Sigmoid colon (tissue), 4 donors: ENCODE measurements at regions not wholly inside any gene's neighbourhood (a gene's known extent, or its start where the extent isn't known, plus 50 kb on each side); places are given as distances from the start of the nearest gene placed in this dataset.

Experiments
- EP300 ChIP-seq, 4 donors: sonication (generic); formaldehyde crosslinking; IDR thresholded peaks; one replicate each; pipeline ENCODE4 v1.6.1; 2017; ENCODE audit warnings: antibody characterized with exemption in 4 of 4
- POLR2A ChIP-seq, 2 donors: fragments of 450-650 bp; IDR thresholded peaks; one replicate each; pipeline ENCODE4 v1.6.1; 2016; ENCODE audit warnings: antibody characterized with exemption in 2 of 2, mild to moderate bottlenecking in 2 of 2, moderate library complexity in 2 of 2
- POLR2AphosphoS5 ChIP-seq, 4 donors: sonication (generic); formaldehyde crosslinking; IDR thresholded peaks; one replicate each; pipeline ENCODE4 v1.6.1; 2017; ENCODE audit warnings: antibody characterized with exemption in 4 of 4
- TF ChIP-seq, protein P1 (sequence below), 4 experiments: fragments of 450-650 bp in 3 of 4; fragments of 200-600 bp in 1 of 4; IDR thresholded peaks; one replicate each; pipeline ENCODE4 v1.5.1; 2016 to 2019; ENCODE audit warnings: antibody characterized with exemption in 4 of 4, mild to moderate bottlenecking in 3 of 4, moderate library complexity in 2 of 4

DNA sequence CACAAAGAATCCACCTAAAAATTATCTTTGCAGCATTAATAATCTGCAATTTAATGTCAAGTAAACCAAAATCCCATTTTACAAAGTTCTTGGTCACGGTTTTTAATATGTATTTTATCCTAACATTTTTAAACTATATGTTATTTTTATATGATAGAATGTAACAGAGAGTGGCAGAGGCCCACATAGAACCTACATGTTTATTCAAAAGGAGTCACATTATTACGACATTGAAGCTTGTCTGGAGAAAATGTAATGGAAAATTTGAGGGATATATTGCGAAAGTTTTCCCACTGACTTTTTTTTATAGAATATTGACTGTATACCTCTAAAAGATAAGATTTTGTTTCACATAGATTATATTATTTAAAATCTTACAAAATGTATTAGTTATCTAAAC, 89.7 kb upstream of the COL3A1 start:
- TF ChIP-seq, protein P1, sequence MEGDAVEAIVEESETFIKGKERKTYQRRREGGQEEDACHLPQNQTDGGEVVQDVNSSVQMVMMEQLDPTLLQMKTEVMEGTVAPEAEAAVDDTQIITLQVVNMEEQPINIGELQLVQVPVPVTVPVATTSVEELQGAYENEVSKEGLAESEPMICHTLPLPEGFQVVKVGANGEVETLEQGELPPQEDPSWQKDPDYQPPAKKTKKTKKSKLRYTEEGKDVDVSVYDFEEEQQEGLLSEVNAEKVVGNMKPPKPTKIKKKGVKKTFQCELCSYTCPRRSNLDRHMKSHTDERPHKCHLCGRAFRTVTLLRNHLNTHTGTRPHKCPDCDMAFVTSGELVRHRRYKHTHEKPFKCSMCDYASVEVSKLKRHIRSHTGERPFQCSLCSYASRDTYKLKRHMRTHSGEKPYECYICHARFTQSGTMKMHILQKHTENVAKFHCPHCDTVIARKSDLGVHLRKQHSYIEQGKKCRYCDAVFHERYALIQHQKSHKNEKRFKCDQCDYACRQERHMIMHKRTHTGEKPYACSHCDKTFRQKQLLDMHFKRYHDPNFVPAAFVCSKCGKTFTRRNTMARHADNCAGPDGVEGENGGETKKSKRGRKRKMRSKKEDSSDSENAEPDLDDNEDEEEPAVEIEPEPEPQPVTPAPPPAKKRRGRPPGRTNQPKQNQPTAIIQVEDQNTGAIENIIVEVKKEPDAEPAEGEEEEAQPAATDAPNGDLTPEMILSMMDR (IDR thresholded peaks at IDR 0.05) = no peak
- TF ChIP-seq POLR2AphosphoS5 (IDR thresholded peaks at IDR 0.05) (no peak), EP300 (IDR thresholded peaks at IDR 0.05) (no peak), POLR2A (IDR thresholded peaks at IDR 0.05) (no peak)
